ENCODE measurements at regions not wholly inside any gene's neighbourhood (a gene's known extent, or its start where the extent isn't known, plus 50 kb on each side); places are given as distances from the start of the nearest gene placed in this dataset.

DNA sequence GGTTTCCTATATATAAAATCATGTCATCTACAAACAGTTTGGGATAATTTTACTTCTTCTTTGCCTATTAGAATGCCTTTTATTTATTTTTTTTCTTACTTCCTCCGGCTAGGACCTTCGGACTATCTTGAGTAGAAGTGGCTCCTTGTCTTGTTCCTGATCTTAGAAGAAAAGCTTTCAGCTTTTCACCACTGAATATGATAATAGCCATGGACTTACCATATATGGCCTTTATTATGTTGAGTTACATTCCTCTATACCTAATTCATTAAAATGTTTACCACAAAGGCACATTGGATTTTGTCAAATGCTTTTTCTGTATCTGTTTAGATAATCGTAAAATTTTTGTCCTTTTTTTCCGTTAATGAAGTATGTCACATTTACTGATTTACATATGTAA is 395.7 kb downstream of the NXPH1 start:
- TF ChIP-seq GATA3 (IDR thresholded peaks at IDR 0.05; ENCODE audit: low read depth, low read length) (no peak), GATA2 (IDR thresholded peaks at IDR 0.05; ENCODE audit: low read depth, low read length) (no peak)
